ENCODE measurements at regions not wholly inside any gene's neighbourhood (a gene's known extent, or its start where the extent isn't known, plus 50 kb on each side); places are given as distances from the start of the nearest gene placed in this dataset.

DNA sequence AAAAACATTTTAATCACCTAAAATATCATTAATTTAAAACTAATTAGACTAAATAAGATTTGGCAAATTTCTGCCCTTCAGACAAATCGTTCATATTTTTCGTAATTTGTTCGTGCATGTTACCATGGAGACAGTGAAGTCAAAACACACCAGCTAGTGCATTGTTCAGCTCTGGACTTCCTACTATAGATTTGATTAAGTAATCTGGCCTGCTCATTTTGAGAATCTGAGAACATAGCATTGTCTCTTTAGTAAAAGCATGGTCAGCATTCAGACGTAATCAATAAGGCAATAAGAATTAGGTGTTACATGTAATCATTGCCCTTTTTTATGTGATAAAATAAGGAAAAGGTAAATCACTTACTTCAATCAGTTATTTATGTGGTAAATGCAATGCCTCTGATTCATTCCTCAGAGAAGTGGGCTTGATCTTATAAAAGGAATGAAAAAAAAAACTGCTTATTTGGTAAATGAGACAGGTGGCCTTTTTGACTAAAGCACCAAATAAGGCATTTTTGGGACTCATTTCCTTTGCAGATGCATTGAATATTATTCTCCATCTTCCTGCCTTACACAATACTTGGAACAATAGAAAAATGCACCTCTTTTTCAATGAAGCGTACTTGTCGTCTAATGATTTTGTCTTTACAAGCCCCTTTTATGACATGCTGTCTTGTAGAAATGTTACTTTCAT is 84.5 kb upstream of the FNDC3B start:
- no peak for DNase-seq (ENCODE audit: low read depth, low spot score)
- H3K27ac ChIP-seq = no peak overlapping the region

GRCh38 chr3:171955598-171955997 is 83.8 kb upstream of the FNDC3B start:
- DNase-seq (ENCODE audit: low read depth, low spot score) = no peak
- no peak overlapping the region for H3K27ac ChIP-seq

GRCh38 chr3:171956181-171956683 is 83.1 kb upstream of the FNDC3B start:
- H3K27ac ChIP-seq = no peak overlapping the region
- no peak for DNase-seq (ENCODE audit: low read depth, low spot score)

GRCh38 chr3:171956705-171957104 is 82.7 kb upstream of the FNDC3B start:
- H3K27ac ChIP-seq = no peak overlapping the region
- no peak for DNase-seq (ENCODE audit: low read depth, low spot score)

DNA sequence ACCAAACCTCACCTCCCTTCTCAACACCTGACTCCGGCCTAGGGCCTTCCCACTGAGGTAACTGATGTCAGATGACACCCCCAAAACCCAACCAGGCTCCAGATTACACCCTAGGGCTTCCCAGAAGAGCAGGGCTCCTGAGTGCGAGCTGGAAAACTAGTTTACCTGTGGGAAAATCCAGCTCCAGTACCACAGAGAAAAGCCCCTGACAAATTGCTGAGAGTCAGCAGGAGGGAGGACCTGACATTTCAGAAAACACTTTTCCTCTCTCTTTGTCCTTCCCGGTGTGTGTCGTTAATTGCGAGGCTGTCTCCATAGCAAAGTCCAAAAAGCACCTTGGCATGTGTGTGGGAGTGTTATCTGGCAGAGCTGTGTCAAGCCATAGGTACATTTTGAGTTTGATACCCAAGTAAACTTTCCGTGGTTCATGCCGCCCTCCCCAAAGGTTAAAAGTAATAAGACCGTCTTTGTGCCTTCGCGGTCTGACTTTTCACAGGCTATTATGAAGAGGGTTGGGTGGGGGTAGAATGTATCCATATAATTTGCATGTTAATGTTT is 79.8 kb upstream of the FNDC3B start:
- no peak for DNase-seq (ENCODE audit: low read depth, low spot score)
- peak overlapping the region; percentile 88 for H3K27ac ChIP-seq

DNA sequence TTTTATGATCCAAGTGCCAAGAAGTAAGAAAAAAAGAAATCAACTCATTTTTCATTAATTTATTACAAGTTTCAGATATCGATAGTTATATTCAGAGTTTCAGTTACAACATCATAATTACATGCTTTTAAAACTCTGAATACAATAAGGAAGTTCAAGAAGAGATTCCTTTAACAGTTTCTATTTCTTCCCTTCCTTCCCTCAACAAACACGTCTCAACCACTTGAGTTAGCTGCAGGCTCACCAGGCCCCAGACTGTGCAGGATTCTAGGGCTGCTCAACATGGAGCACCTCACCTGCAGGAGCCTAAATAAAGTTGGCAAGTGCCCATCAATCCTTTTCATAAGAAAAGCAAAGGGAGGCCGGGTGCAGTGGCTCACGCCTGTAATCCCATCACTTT is 79.2 kb upstream of the FNDC3B start:
- DNase-seq (ENCODE audit: low read depth, low spot score) = no peak
- H3K27ac ChIP-seq = peak overlapping the region; percentile 88

DNA sequence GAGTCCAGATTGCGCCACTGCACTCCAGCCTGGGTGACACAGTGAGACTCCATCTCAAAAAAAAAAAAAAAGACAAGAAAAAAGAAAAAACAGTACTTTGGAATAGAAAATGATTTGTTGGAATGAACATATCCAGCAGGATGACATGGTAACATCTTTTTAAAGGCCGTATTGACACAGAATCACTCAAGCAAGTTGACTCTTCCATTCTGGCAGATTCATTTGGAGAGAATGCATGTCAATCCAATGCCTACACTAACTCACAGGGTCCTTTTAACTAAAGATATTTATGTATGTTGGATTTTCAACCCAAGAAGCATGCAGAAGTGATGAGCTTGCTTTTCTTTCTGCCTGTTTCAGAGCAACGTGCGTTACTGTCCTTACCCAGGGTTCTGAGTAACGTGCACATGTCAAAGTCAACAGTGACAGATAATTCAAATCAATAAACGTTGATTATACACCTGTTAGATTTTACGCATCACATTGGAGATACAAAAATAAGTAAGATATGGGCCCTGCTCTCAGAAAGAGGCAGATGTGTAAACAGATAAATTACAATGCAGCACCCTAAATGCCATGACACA is 77.1 kb upstream of the FNDC3B start:
- no peak overlapping the region for H3K27ac ChIP-seq
- no peak for DNase-seq (ENCODE audit: low read depth, low spot score)

GRCh38 chr3:171963546-171963945 is 75.8 kb upstream of the FNDC3B start:
- no peak for DNase-seq (ENCODE audit: low read depth, low spot score)
- H3K27ac ChIP-seq = no peak overlapping the region

GRCh38 chr3:171965067-171965712 is 74.2 kb upstream of the FNDC3B start:
- H3K27ac ChIP-seq = no peak overlapping the region
- no peak for DNase-seq (ENCODE audit: low read depth, low spot score)

DNA sequence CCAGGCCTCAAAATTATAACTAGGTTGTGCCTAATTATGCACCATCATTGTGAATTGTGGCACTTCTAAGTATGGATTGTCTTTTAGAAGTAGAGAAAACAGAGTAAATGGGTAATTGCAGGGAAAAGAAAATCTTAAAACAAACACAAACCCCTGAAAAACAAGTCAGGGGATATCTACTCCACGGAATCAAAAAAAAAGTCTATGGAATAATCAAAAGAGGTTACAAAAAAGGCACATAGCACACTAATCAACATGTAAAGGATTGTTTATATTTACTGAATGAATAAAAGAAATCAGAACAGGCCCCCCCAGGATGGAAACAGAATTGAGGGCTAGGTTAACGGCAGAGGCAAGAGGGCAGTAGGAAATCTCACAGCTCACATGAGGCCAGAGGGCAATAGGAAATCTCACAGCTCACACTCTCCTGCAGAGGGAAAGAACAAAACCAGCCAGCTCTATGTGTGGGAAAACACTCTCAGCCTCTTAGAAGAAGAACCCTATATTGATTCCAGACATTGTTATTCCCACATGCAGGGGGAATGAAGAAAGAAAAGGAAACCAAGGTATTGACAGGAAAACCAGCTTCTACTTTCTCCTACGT is 72.7 kb upstream of the FNDC3B start:
- DNase-seq (ENCODE audit: low read depth, low spot score) = no peak
- H3K27ac ChIP-seq = peak overlapping the region; percentile 87

DNA sequence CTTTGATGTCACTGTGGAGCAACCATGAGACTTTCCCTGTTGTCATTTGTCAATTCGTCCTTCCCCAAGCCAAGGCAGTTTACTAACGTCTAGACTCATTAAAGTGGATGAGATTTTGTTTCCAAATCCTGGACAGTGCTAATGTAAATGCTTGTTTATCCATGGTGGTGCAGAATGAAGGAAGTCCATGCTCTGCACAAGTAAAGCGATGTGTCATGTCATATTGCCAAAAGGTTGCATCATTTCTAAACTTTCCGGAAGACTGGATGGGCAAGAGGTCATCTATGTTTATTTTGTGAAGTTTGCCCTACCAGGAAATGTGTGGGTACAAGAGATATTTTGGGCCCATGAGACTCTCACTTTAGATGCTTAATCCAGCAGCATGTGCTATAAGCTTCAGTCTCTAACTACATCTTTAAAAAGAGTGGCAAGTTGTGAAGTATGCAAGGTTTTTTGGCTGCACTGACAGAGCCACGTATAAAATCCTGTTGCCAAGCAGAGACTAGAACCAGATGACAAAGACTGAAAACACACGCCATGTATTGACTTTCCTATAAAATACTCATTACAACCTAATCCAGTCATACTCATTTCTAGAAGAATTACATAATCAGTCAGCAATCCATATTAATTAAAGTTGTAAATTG is 72.1 kb upstream of the FNDC3B start:
- peak; percentile 39 for DNase-seq (ENCODE audit: low read depth, low spot score)
- peak overlapping the region; percentile 87 for H3K27ac ChIP-seq

GRCh38 chr3:171967932-171968678 is 71.3 kb upstream of the FNDC3B start:
- no peak for DNase-seq (ENCODE audit: low read depth, low spot score)
- peak overlapping the region; percentile 87 for H3K27ac ChIP-seq

- no peak overlapping the region for H3K27ac ChIP-seq
- DNase-seq (ENCODE audit: low read depth, low spot score) = no peak
These were observed 69.0 kb upstream of the FNDC3B start for GRCh38 chr3:171970301-171970788.

DNA sequence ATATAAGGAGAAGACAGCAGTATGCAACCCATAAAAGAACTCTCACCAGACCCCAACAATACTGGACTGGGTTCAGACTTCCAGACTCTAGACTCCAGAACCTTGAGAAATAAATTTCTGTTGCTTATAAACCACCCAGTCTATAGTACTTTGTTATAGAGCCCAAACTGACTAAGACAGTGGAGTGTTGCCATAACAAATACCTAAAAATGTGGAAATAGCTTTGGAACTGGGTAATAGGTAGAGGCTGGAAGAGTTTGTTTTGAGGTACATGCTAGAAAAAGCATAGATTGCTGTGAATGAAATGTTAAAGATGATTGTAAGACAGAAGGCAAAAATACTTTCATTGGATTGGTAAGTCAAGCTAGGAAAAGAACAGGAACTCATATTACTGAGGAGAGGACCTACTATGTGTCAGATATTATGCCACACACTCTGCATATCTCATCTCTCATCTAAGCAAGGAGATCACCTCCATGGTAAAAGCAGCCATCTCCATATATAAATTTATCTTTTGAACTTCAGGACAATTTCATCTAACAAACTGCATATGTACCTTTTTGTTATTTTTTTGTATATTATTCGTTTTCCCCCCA is 67.4 kb upstream of the FNDC3B start:
- H3K27ac ChIP-seq = no peak overlapping the region
- no peak for DNase-seq (ENCODE audit: low read depth, low spot score)

DNA sequence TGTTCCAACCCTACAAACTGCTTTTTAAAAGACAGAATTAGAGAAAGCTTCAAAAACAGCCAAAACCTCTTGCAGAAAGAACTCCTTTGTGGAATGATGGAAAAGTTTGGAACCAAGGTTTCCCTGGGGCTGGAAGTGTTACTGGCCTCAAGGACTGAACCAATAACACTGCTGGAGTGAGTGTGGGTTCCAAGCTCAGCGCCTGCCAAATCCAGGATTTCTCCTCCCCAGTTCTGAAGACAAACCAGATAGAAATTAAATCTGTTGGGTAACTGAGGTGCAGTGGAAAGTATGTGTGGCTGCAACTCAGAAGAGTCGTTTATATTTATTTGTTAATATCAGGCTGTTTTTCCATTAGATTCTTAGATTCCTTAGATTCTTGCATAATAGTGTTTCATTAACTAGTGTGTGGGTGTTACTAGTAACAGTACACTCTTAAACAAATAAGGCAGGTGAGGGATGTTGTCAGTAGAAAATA is 66.5 kb upstream of the FNDC3B start:
- H3K27ac ChIP-seq = no peak overlapping the region
- no peak for DNase-seq (ENCODE audit: low read depth, low spot score)

- no peak for DNase-seq (ENCODE audit: low read depth, low spot score)
- no peak overlapping the region for H3K27ac ChIP-seq
These were observed 64.2 kb upstream of the FNDC3B start for GRCh38 chr3:171974986-171975837.

DNA sequence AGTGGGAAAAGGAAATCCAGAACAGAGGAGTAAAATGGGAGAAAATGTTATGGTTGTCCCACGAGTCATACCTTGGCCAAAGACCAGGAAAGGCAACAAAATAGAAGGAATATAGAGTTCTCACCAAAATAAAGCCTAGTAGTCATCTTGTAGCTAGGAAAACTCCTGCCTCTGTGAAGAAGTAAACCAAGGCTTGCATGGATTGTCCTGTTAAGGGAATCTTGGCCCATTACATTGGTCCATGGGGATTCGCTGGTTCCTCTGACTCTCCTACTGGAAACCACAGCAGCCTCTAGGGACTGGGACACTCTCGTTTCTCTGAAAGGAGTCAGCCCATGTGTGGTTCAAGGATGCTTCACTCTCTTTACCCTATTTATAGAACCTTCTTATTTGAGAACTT is 62.9 kb upstream of the FNDC3B start:
- no peak overlapping the region for H3K27ac ChIP-seq

DNA sequence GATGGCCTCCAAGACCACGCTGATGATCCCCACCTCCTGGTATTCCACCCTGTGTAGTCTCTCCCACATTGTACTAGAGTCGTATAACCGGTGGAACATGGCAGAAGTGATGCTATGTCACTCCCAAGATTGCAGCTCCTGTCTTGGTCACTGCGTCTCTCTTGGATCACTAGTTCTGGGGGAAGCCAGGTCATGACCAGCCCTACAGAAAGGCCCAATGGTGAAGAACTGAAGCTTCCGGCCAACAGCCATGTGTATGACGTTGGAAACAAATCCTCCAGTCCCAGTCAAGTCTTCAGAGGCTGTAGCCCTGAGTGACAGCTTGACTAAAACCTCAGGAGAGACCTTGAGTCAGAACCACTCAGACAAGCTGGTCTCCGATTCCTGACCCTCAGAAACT is 61.9 kb upstream of the FNDC3B start:
- DNase-seq (ENCODE audit: low read depth, low spot score) = no peak
- H3K27ac ChIP-seq = no peak overlapping the region

More for the DNA sequence above, 62.9 kb upstream of the FNDC3B start:
- no peak for DNase-seq (ENCODE audit: low read depth, low spot score)
